HG03521 (cell line): ENCODE measurements at regions not wholly inside any gene's neighbourhood (a gene's known extent, or its start where the extent isn't known, plus 50 kb on each side); places are given as distances from the start of the nearest gene placed in this dataset.
"Not testable (repeated sequence)": the region's sequence is repeated elsewhere in the genome, so short reads cannot be mapped to it uniquely, and the experiment has no call there.

Experiments
- ATAC-seq: cut with Tn5 transposase; IDR thresholded peaks from one replicate; pipeline ENCODE4 v1.9.1; 2021; ENCODE audit warnings: mild to moderate bottlenecking, moderate library complexity; ENCODE audit not compliant: unreplicated experiment

DNA sequence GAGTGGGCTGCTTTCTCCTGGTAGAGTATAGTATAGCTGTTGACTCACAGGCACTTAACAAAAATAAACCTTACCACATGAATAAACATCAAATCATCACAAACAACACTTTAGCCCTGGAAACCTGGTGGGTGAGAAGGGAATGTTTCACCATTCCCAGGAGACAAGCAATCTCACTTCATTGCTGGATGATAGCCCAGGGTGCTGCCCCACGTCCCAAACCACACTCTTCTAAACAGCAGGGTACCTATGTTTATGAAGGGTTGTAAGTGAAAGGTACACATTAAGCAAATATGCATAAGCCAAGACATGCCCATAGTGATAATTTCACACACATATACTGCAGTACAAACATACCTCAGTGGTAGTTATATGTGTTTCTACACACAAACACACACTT, 276.2 kb downstream of the FGFR2 start:
- ATAC-seq: no peak

DNA sequence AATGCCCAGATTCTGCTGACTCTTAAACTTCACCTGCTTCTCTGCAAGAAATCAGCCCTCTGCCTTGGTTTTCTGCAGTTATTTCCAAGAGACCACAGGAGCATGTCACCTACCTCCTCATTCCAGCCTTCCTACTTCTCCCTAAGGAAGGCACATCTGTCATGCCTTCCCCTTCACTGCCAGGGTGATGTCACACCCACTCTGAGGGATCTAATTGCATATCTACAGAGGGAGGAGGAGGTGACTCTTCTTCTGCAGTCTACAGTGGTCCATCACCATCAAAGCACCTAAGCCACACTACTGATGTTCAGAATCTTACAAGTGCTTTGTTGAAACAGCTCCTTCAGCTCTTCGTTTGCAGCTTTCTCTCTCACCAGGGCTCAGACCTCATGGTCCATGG, 275.5 kb downstream of the FGFR2 start:
- ATAC-seq: no peak

DNA sequence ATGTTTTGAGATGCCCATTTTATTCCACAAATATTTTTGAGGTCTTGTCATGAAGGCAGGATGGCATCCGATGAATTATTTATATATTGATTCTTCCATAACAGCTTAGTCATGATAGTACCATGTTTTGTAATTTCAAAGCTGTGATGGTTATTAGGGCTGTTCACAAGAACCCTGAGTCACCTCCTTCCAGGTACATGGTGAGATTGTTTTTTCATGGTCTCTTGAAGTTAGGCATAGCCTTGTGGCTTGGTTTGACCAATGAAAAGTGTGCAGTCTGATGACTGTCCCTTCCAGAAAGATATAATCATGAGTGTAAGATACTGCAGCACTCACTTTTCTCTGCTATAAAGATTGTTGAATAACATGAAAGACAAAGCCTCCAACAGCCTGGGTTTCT, 274.8 kb downstream of the FGFR2 start:
- ATAC-seq: no peak

DNA sequence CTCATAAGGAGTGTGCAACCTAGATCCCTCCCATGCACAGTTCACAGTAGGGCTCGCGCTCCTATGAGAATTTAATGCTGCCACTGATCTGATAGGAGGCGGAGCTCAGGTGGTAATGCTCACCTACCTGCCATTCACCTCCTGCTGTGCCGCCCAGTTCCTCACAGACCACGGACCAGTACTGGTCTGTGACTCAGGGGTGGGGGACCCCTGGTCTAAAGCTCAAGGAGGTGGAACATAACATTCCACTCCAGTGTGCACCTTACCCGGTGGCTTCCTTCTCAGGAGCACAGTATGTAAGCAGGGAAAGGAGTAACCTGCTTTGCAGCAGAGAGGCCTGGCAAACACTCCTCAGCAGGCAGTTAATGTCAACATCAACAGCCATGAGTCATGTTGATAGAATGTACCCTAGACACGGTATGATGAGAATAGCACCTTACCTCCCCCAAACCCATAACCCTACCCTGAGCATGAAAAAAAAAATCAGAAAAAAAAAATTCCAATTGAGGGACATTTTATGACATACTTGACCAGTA, 273.5 kb downstream of the FGFR2 start:
- no peak for ATAC-seq

DNA sequence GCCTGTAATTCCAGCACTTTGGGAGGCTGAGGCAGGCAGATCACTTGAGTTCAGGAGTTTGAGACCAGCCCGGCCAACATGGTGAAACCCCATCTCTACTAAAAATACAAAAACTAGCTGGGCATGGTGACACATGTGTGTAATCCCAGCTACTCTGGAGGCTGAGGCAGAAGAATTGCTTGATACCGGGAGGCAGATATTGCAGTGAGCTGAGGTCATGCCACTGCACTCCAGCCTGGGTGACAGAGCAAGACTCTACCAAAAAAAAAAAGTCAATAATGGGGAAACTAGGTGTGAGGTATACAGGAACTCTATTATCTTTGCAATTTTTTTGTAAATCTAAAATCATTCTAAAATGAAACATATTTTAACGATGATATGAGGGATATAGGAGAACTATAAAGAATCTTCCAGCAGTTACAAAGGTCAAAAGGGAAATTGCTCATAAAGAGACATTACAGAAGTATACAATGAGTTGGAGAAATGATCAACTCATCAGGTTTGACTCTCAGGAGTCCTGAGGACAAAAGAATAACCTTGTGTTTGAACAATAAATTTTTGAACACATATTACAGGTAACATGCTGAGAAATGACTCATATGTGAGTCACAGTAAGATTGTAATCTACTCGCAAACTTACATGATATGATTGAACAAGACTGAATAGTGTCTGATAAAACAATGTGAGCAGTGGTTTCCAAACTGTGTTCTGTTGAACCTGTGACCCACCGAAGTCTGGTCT, 272.6 kb downstream of the FGFR2 start:
- no peak for ATAC-seq

DNA sequence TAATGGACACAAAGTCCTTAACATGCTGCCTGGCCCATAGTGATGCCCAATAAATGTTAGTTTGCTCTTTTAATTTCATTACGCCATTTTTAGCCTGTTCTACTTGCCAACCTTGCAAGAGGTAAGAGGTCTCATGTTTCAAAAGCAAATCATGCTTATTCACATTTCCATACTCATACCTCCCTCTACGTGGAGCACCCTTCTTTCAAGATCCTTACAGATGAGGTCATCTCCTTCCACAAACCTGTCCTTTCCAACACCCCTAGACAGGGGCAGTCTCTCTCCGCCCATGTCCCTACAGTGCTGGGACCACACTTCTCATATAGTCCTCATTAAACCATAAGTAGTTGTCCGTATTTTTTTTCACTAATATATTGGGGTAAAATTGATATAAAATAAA, 271.3 kb downstream of the FGFR2 start:
- ATAC-seq: no peak

DNA sequence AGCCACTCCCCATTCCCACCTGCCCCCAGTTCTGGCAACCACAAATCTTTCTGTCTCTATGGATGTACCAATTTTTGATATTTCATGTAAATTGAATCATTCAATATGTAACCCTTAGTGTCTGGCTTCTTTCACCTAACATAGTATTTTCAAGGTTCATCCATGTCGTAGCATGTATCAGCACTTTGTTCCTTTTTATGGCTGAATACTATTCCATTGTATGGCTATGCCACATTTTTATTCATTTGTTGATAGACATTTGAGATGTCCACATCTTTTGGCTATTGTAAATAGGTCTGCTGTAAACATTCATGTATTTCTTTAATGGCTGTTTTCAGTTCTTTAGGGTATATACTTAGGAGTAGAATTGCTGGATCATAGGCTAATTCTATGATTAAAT, 270.5 kb downstream of the FGFR2 start:
- ATAC-seq: no peak

DNA sequence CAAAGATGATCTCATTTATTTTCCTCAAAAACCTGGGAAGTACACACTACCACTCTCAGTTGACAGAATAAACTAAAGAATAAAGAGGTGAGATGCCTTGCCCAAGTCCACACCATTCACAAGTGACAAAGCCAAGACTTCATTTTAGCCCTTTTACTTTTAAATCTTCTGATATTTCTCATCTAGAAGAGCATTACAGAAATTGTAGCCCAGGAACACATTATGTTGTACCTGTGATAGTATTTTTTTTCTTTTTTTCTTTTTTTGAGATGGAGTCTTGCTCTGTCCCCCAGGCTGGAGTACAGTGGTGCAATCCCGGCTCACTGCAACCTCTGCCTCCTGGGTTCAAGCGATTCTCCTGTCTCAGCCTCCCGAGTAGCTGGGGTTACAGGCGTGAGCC, 268.6 kb downstream of the FGFR2 start:
- ATAC-seq: not testable (repeated sequence)

DNA sequence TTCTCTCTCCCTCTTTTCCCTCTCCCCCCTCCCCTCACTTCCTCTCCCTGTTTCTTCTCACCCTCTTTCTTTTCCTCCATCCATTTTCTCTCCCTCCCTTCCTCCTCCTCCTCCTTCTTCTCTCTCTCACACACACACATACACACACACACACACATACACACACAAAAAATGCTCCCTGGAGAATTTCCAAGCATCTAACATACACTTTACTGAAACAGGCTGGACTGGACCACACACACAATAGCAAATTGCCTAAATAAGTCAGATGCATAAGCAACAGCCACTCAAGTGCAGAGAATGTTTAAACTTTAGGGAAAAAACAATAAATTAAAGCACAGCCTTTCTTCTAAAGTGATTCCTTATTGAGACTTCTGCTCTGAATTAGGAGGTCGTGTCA, 267.7 kb downstream of the FGFR2 start:
- no peak for ATAC-seq

DNA sequence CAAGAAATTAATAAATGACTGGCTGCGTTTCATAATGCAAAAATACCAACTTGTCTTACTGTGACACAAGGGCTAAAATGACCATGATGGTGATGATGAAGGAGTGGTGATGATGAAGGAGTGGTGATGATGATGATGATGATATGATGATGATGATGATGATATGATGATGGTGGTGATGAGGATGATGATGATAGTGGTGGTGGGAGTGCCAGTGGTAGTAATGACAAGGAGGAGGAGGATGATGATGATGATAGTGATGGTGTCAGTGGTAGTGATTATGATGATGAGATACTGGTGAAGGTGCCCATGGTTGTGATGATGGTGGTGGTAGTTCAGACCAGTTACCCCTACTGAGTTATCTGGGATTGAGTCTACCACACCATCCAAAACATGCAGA, 265.9 kb downstream of the FGFR2 start:
- ATAC-seq: no peak

DNA sequence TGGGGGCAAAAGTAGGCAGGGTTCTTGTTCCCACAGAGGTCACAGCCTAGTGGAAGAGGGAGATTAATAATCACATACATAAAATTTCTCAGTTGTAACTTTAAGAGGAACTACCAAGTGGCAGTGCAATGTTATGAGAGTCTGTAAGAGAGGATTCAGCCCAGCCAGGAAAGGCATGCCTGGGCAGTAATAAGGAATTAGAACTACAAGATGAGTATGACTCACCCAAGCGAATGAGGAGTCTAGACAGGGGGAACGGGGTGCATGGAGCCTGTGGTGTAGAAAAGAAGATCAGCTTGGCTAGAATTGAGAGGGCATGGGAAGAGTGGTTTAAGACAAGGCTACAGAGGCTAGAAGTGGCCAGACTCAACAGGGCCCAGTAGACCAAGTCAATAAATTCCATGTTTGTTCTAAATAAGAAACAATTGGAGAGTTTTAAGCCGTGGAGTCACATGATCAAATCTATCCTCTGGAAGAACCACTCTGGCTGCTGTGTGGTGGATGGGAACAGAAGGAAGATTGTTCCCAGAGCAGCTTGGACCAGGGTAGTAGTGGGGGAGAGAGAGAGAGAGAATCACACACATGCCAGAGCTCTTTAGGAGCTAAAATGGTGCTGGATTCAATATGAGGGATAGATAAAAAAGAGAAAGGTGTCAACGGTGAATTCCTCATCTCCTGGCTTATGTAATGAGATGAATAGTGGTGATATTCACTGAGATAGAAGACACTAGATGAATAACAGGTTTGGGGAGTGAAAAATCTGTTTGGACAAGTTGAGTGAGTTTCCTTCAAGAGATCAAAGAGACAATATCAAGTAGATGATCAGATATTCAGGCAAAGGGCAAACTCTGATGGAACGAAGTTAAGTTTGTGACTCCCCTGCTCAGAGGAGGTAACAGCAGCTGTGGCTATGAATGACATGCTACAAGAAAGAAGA, 265.1 kb downstream of the FGFR2 start:
- no peak for ATAC-seq

DNA sequence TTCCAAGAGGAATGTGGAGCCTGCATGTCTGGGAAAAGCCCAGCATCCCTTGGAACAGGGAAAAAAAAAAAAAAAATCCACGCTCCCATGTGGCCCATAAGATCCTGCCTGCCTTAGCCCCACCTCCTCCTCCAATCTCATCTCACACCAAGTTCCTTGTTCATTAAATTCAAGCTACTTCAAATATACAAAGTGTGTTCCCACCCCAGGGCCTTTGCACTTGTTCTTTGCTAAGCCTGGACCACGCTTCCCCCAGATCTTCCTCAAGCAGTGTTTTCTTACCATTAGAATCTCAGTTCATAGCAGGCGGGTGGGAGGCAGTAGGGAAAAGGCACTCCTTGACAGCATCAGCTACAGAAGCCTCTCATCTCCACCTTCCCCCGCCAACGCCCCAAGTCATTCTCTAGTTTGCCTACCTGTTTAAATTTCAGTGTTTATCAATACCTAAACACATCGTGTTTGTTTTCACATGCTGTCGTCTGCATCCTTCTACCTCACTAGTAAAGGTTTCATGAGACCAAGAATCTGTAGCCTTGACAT, 262.8 kb downstream of the FGFR2 start:
- ATAC-seq: no peak

DNA sequence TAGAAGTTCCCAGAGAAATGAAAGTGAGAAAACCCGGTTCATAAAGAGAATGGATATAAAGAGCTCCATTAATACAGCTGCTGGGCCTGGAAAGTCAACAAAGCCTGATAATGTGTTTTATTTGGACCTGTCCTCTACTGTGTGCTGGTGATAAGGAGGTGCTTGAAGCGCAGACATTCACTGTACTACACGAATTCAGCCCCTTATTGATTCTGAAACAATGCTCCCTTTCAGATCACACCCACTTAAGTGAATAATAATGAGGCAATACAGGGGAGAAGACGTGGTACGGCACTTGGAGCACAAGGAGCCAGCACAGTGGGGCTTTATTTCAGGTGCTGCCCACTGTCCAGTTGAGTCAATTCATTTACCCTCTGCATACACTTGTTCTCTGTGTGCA, 260.8 kb downstream of the FGFR2 start:
- ATAC-seq: no peak

DNA sequence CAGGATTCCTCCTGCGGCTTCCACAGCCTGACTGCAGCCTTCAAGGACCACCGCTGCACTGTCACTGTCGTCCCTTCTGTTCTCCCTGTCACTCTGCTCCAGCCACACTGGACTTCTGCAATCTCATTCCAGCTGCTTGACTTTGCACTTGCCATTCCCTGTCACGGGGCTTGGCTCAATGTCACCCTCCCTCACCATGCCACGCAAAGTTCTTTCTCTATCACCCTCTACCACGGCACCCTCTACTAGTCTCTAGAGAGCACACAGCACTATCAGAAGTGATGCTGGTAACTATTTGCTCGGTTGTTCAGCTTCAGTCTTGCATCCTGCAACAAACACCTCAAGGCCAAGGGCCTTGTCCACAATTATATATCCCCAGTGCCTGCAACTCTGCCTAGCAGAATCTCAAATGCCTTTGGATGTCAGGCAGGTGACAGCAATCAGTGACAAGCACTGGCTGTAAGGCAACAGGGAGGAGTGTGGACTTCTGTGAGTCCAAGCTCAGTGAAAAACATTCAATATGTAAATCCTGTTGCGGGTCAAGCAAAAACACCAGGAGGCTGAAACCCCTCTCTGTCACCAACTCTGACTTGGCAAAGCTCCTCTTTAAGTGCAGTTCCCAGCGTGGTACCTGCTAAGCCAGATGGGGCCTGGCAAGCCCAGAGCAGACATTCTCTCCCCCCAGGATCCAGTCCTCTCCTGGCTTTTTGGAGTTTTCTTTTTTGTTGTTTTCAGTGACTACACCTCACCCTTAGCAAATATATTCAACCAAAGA, 259.9 kb downstream of the FGFR2 start:
- no peak for ATAC-seq

DNA sequence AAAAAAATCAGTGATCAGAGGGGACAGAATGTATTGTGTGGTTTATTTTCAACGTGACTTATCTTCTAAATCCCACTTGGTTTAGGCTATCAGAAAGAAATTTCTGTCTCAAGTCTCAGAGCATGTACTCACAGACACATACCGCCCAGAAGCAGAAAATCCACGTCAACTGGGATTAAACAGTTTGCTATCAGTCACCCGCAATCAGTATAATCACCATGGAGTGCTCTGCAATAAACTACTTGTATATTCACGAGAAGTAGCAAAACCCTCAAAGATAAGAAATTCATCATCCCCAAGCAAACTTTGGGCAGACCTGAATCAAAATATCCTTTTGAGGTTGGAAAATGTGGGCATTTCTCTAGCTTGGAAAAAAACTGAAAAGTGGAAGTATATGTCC, 259.1 kb downstream of the FGFR2 start:
- ATAC-seq: no peak

DNA sequence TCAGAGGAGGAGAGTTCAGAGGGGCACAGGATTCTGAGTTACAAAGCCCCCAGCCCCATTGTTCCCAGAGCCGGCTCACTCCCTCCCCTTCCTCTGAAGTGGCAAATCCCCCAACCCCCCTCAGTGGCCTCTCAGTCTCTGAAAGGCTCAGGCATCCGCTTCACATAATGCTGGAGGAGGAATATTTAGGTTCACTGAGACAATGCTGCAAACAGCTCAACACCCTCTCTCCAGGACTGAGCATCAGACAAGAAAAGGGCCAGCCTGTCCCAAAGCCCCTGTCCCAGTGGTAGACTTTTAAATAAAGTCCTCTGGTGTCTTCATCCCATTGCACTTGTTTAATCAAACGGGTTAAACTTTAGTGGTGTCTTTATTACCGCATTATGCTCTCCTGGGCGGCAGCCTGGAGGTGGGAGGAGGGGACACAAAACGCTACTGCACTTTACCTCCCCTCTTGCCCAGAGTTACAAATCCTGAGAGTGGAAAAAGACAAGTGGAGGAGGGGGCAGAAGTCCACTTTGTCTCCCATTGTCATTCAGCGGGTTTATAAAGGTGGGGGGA, 257.9 kb downstream of the FGFR2 start:
- ATAC-seq: no peak

DNA sequence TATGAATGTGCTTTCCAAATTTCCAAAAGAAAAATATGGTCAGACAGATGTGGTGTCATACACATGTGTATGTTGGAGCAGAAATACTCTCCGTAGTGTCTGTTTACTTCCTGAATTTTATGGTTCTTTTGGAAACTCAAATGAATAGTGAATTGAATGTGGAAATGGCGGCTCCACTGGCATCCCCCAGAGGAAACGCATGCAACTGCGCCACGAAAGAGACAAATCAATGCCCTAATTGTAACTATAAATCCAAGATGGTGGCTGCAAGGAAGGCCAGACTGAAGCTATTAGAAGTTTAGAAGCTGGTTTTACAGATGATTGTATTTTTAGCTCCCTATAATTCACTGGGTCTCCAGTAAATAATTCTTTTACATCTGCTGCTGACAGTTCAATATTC, 246.7 kb downstream of the FGFR2 start:
- no peak for ATAC-seq

DNA sequence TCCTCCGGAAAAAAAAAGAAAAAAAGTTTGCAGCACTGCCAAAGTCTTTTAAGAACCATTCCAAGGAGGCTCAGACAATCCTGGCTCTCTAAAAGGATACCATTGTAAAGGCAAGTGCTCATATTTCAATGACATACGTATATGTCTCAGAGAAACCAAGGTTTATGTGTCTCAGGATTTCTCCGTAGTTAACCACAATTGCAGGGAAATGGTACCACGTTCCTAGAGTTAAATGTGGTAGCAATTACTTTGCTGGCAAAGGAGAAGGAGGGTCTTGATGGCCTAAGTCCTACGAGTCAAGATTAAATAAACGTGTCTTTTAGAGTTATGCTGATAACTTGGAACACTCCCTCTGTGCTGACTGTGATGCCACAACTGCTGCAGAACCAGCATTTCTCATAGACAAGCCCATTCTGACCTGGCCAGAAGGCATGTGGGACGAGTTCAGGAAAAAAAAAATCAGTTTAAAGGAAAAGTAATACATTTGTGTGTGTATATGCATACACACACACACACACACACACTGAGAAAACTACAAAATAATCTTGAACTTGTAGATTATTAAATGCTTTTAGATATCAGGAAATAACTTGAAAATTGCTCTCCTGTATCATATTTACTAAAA, 245.9 kb downstream of the FGFR2 start:
- no peak for ATAC-seq

DNA sequence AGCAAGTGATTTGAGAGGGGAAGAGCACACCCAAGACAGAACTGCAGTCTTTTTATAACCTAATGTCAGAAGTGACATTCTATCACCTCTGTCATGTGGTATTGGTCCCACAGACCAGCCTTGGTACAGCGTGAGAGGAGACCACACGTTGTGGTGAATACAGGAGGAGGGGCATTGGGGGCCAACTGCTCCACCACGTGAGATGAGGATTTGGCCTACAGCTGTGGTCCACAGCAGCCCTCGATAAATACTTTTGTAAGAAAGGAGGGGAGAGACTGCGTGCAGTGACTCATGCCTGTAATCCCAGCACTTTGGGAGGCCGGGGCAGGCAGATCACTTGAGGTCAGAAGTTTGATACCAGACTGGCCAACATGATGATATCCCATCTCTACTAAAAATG, 243.1 kb downstream of the FGFR2 start:
- ATAC-seq: no peak

DNA sequence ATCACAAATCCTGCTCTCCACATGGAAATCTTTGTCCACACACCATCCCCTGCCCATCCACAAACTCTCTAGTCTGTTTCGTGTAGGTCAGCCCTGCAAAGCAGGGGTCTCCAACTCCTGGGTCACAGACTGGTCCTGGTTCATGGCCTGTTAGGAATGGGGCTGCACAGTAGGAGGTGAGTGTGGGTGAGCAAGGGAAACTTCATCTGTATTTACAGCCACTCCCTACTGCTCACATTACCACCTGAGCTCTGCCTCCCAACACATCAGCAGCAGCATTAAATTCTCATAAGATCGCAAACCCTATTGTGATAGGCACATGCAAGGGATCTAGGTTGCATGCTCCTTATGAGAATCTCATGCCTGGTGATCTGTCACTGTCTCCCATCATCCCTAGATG, 242.1 kb downstream of the FGFR2 start:
- no peak for ATAC-seq
